BJ (cell line): ENCODE measurements at regions not wholly inside any gene's neighbourhood (a gene's known extent, or its start where the extent isn't known, plus 50 kb on each side); places are given as distances from the start of the nearest gene placed in this dataset.

Source experiments
- CTCF ChIA-PET: fragments of 350-600 bp; formaldehyde crosslinking; extraction: SDS; loops from one replicate; lab custom pipeline; 2021; ENCODE audit warnings: antibody characterized with exemption, inconsistent platforms; lab: Yijun Ruan, JAX
- POLR2A ChIA-PET: fragments of 300-600 bp; sonication (Branson Sonifier 250); formaldehyde crosslinking; extraction: SDS; loops from one replicate; lab custom pipeline; 2021; ENCODE audit warnings: antibody characterized with exemption; lab: Charles Lee
- DNase-seq: peaks from one replicate; pipeline ENCODE4 v3.0.0-alpha.2; 2011; ENCODE audit warnings: low read depth
- H3K27me3 ChIP-seq: 2 replicates; pipeline ENCODE4 v1.6.0; 2011; ENCODE audit warnings: low read length; ENCODE audit not compliant: control insufficient read depth, insufficient read depth
- H3K36me3 ChIP-seq: 2 replicates; pipeline ENCODE4 v1.5.1; 2011; ENCODE audit warnings: low read length; ENCODE audit not compliant: control insufficient read depth, insufficient read depth
- H3K4me3 ChIP-seq: 2 replicates; pipeline ENCODE4 v1.5.1; 2011; ENCODE audit warnings: low read depth, mild to moderate bottlenecking, control low read depth, low read length
- CTCF ChIP-seq: IDR thresholded peaks from 2 replicates; pipeline ENCODE4 v1.5.1; 2011; ENCODE audit warnings: low read depth, mild to moderate bottlenecking, control low read depth, inconsistent platforms, low read length, moderate library complexity; ENCODE audit not compliant: insufficient read depth

GRCh38 chr10:10204415-10204814, 813.3 kb upstream of the CELF2 start:
- H3K36me3 ChIP-seq: no peaks in the 10 kb centered on the region
- no peak overlapping the region for H3K4me3 ChIP-seq
- ChIA-PET CTCF (no interaction called here), POLR2A (no interaction called here)
- H3K27me3 ChIP-seq: no peaks in the 10 kb centered on the region
- TF ChIP-seq CTCF: no peak
- DNase-seq: no peak

- no peak for TF ChIP-seq CTCF
- CTCF ChIA-PET: no interaction called here
- POLR2A ChIA-PET: no interaction called here
- Histone ChIP-seq H3K4me3 (no peak overlapping the region), H3K36me3 (no peaks in the 10 kb centered on the region), H3K27me3 (no peaks in the 10 kb centered on the region)
- DNase-seq: no peak
These were observed 811.8 kb upstream of the CELF2 start for GRCh38 chr10:10205906-10206305.

- CTCF ChIA-PET: no interaction called here
- H3K4me3 ChIP-seq: no peak overlapping the region
These were observed 810.1 kb upstream of the CELF2 start for GRCh38 chr10:10207538-10207937.

GRCh38 chr10:10208196-10208595, 809.5 kb upstream of the CELF2 start:
- no peaks in the 10 kb centered on the region for H3K36me3 ChIP-seq
- ChIA-PET POLR2A (no interaction called here), CTCF (no interaction called here)
- TF ChIP-seq CTCF: no peak
- H3K27me3 ChIP-seq: no peaks in the 10 kb centered on the region
- no peak overlapping the region for H3K4me3 ChIP-seq
- no peak for DNase-seq

More at GRCh38 chr10:10207538-10207937, 810.1 kb upstream of the CELF2 start:
- POLR2A ChIA-PET: no interaction called here
- no peaks in the 10 kb centered on the region for H3K36me3 ChIP-seq
- no peaks in the 10 kb centered on the region for H3K27me3 ChIP-seq
- no peak for DNase-seq
- TF ChIP-seq CTCF: no peak

- DNase-seq: no peak
- POLR2A ChIA-PET: no interaction called here
- H3K4me3 ChIP-seq: no peak overlapping the region
- CTCF ChIA-PET: no interaction called here
- TF ChIP-seq CTCF: no peak
- H3K27me3 ChIP-seq: no peaks in the 10 kb centered on the region
- H3K36me3 ChIP-seq: no peaks in the 10 kb centered on the region
These were observed 808.5 kb upstream of the CELF2 start for GRCh38 chr10:10209167-10209566.
